WTC11 (cell line): ENCODE measurements at regions not wholly inside any gene's neighbourhood (a gene's known extent, or its start where the extent isn't known, plus 50 kb on each side); places are given as distances from the start of the nearest gene placed in this dataset.
"Not testable (repeated sequence)": the region's sequence is repeated elsewhere in the genome, so short reads cannot be mapped to it uniquely, and the experiment has no call there.

ENCODE experiments used
- ATAC-seq: fragments of 200-7000 bp; cut with Tn5 transposase; 2 replicates; pipeline ENCODE4 v1.10.0; 2021; ENCODE audit warnings: mild to moderate bottlenecking, moderate library complexity
- CTCF ChIA-PET: fragments of 300-600 bp; sonication (Branson Sonifier 250); formaldehyde crosslinking; loops from one replicate; lab custom pipeline; 2021; ENCODE audit warnings: antibody characterized with exemption; lab: Charles Lee
- POLR2A ChIA-PET: fragments of 350-600 bp; sonication (Branson Sonifier 250); formaldehyde crosslinking; loops from one replicate; lab custom pipeline; 2021; ENCODE audit warnings: antibody characterized with exemption; lab: Charles Lee
- DNase-seq: peaks from one replicate; pipeline ENCODE4 v3.0.0; 2021; ENCODE audit warnings: low spot score
- H3K27ac Mint-ChIP-seq: 2 replicates; pipeline ENCODE4 v1.8.0; 2021; ENCODE audit warnings: mixed read lengths
- H3K27me3 Mint-ChIP-seq: 2 replicates; pipeline ENCODE4 v1.8.0; 2021; ENCODE audit warnings: low read depth, mild to moderate bottlenecking, moderate library complexity, mixed read lengths
- H3K36me3 Mint-ChIP-seq: 2 replicates; pipeline ENCODE4 v1.8.0; 2021; ENCODE audit warnings: mixed read lengths
- H3K4me1 Mint-ChIP-seq: 2 replicates; pipeline ENCODE4 v1.8.0; 2022; ENCODE audit warnings: mixed read lengths
- H3K4me3 Mint-ChIP-seq: 2 replicates; pipeline ENCODE4 v1.8.0; 2021; ENCODE audit warnings: mild to moderate bottlenecking, moderate library complexity, mixed read lengths
- H3K9me3 Mint-ChIP-seq: 2 replicates; pipeline ENCODE4 v1.8.0; 2021; ENCODE audit warnings: mixed read lengths
- AFF4 ChIP-seq: sonication (generic); formaldehyde crosslinking; IDR thresholded peaks from 2 replicates; pipeline ENCODE4 v1.8.1; 2023; ENCODE audit warnings: mild to moderate bottlenecking, missing genetic modification reagents, borderline replicate concordance
- ATF3 ChIP-seq: sonication (generic); formaldehyde crosslinking; conservative IDR thresholded peaks from 2 replicates; pipeline ENCODE4 v1.8.1; 2022; ENCODE audit warnings: mild to moderate bottlenecking, missing genetic modification reagents
- ATF6 ChIP-seq: sonication (generic); formaldehyde crosslinking; IDR thresholded peaks from 2 replicates; pipeline ENCODE4 v1.8.1; 2023; ENCODE audit warnings: mild to moderate bottlenecking, missing genetic modification reagents
- ERG ChIP-seq: fragments of 250-450 bp; sonication (Bioruptor Pico); IDR thresholded peaks from 2 replicates; pipeline ENCODE4 v1.8.0; 2021; ENCODE audit warnings: mild to moderate bottlenecking
- FOXP1 ChIP-seq: sonication (generic); formaldehyde crosslinking; IDR thresholded peaks from 2 replicates; pipeline ENCODE4 v1.8.0; 2022; ENCODE audit warnings: missing genetic modification reagents, mild to moderate bottlenecking, moderate library complexity, borderline replicate concordance
- GTF2I ChIP-seq: fragments of 250-450 bp; sonication (Bioruptor Pico); conservative IDR thresholded peaks from 2 replicates; pipeline ENCODE4 v1.4.0; 2021; ENCODE audit warnings: mild to moderate bottlenecking
- HMGXB4 ChIP-seq: sonication (generic); formaldehyde crosslinking; IDR thresholded peaks from 2 replicates; pipeline ENCODE4 v1.8.1; 2023; ENCODE audit warnings: mild to moderate bottlenecking, moderate library complexity, missing genetic modification reagents
- KAT7 ChIP-seq: sonication (generic); formaldehyde crosslinking; IDR thresholded peaks from 2 replicates; pipeline ENCODE4 v1.8.1; 2023; ENCODE audit warnings: missing genetic modification reagents, mild to moderate bottlenecking, borderline replicate concordance
- MAX ChIP-seq: sonication (generic); formaldehyde crosslinking; IDR thresholded peaks from 2 replicates; pipeline ENCODE4 v1.8.0; 2022; ENCODE audit warnings: mild to moderate bottlenecking, missing genetic modification reagents
- MXD4 ChIP-seq: fragments of 250-450 bp; sonication (Bioruptor Pico); IDR thresholded peaks from 2 replicates; pipeline ENCODE4 v1.8.0; 2021; ENCODE audit warnings: mild to moderate bottlenecking, moderate library complexity, borderline replicate concordance
- OVOL2 ChIP-seq: fragments of 250-450 bp; sonication (Bioruptor Pico); IDR thresholded peaks from 2 replicates; pipeline ENCODE4 v1.9.0; 2021; ENCODE audit warnings: mild to moderate bottlenecking, borderline replicate concordance
- RELA ChIP-seq: sonication (generic); formaldehyde crosslinking; IDR thresholded peaks from 2 replicates; pipeline ENCODE4 v1.8.1; 2022; ENCODE audit warnings: missing genetic modification reagents, mild to moderate bottlenecking, borderline replicate concordance
- SOX15 ChIP-seq: fragments of 250-450 bp; sonication (Bioruptor Pico); IDR thresholded peaks from 2 replicates; pipeline ENCODE4 v1.9.0; 2021; ENCODE audit warnings: mild to moderate bottlenecking
- TCF7 ChIP-seq: sonication (generic); formaldehyde crosslinking; IDR thresholded peaks from 2 replicates; pipeline ENCODE4 v1.8.0; 2022; ENCODE audit warnings: mild to moderate bottlenecking, low read depth, missing genetic modification reagents, moderate library complexity
- USF1 ChIP-seq: sonication (generic); formaldehyde crosslinking; IDR thresholded peaks from 2 replicates; pipeline ENCODE4 v1.8.0; 2022; ENCODE audit warnings: mild to moderate bottlenecking, missing genetic modification reagents
- ZMAT4 ChIP-seq: fragments of 250-450 bp; sonication (Bioruptor Pico); IDR thresholded peaks from 2 replicates; pipeline ENCODE4 v1.9.0; 2021; ENCODE audit warnings: mild to moderate bottlenecking
- ZNF138 ChIP-seq: sonication (generic); formaldehyde crosslinking; conservative IDR thresholded peaks from 2 replicates; pipeline ENCODE4 v1.8.1; 2022; ENCODE audit warnings: mild to moderate bottlenecking, moderate library complexity, missing genetic modification reagents
- ZNF281 ChIP-seq: sonication (generic); formaldehyde crosslinking; IDR thresholded peaks from 2 replicates; pipeline ENCODE4 v1.8.0; 2023; ENCODE audit warnings: mild to moderate bottlenecking, missing genetic modification reagents
- ZSCAN18 ChIP-seq: fragments of 250-450 bp; sonication (Bioruptor Pico); IDR thresholded peaks from 2 replicates; pipeline ENCODE4 v2.1.2; 2022; ENCODE audit warnings: mild to moderate bottlenecking, moderate library complexity

- no peak for TF ChIP-seq AFF4
- TF ChIP-seq ZSCAN18 (CRISPR knock-in tag) = no peak
- no peak for TF ChIP-seq FOXP1
- no peak for TF ChIP-seq ZNF138
- TF ChIP-seq OVOL2 (CRISPR knock-in tag) = no peak
- no peak for TF ChIP-seq ZMAT4 (CRISPR knock-in tag)
These were observed 264.5 kb upstream of the LRP1B start (continued) for GRCh38 chr2:142395291-142395690.

- H3K27me3 Mint-ChIP-seq = no peaks in the 10 kb centered on the region
- H3K9me3 Mint-ChIP-seq = peaks cover 17% of the 10 kb centered on the region
- DNase-seq (no peak), ATAC-seq (no peak)
- CTCF ChIA-PET = no interaction called here
- no peak overlapping the region for H3K27ac Mint-ChIP-seq
- POLR2A ChIA-PET = no interaction called here
- H3K4me1 Mint-ChIP-seq = peaks cover 12% of the 10 kb centered on the region
- H3K36me3 Mint-ChIP-seq = no peaks in the 10 kb centered on the region
- no peak overlapping the region for H3K4me3 Mint-ChIP-seq
- no peak for TF ChIP-seq ERG (CRISPR knock-in tag)
- TF ChIP-seq KAT7 (CRISPR knock-in tag) = no peak
- no peak for TF ChIP-seq ATF6 (CRISPR knock-in tag)
- no peak for TF ChIP-seq USF1
- TF ChIP-seq TCF7 = no peak
- no peak for TF ChIP-seq HMGXB4 (CRISPR knock-in tag)
- TF ChIP-seq GTF2I (CRISPR knock-in tag) = no peak
- TF ChIP-seq RELA = no peak
- TF ChIP-seq ZNF281 (CRISPR knock-in tag) = no peak
- no peak for TF ChIP-seq MXD4 (CRISPR knock-in tag)
- TF ChIP-seq SOX15 (CRISPR knock-in tag) = no peak
- TF ChIP-seq ATF3 = no peak
- TF ChIP-seq MAX (CRISPR knock-in tag) = no peak
These were observed 249.6 kb upstream of the LRP1B start for GRCh38 chr2:142380372-142380771.

GRCh38 chr2:142362069-142362468 is 231.3 kb upstream of the LRP1B start:
- H3K27ac Mint-ChIP-seq, DNase-seq, POLR2A ChIA-PET, H3K4me3 Mint-ChIP-seq, H3K36me3 Mint-ChIP-seq, ATAC-seq, CTCF ChIA-PET, H3K27me3 Mint-ChIP-seq, H3K9me3 Mint-ChIP-seq: not testable (repeated sequence)
- peaks cover 19% of the 10 kb centered on the region for H3K4me1 Mint-ChIP-seq
